Left ventricle myocardium superior (tissue), 1 donor: ENCODE measurements at regions not wholly inside any gene's neighbourhood (a gene's known extent, or its start where the extent isn't known, plus 50 kb on each side); places are given as distances from the start of the nearest gene placed in this dataset.
"Not testable (repeated sequence)": the region's sequence is repeated elsewhere in the genome, so short reads cannot be mapped to it uniquely, and the experiment has no call there.

Source experiments
- ATAC-seq: fragments of 200-7000 bp; cut with Tn5 transposase; one replicate; pipeline ENCODE4 v1.9.1; 2020; ENCODE audit warnings: mild to moderate bottlenecking, moderate library complexity
- DNase-seq: peaks from one replicate; pipeline ENCODE4 v3.0.0-alpha.2; 2020
- intact Hi-C: fragments of 100-400 bp; cut with micrococcal nuclease; formaldehyde crosslinking; loops from one replicate; pipeline ENCODE4 v1.11.0; 2022
- donor health status: DM: no; HTN: yes; CAD: no; lungs with severe emphysema.

GRCh38 chr6:73969971-73970970 is 274.3 kb downstream of the CD109 start:
- ATAC-seq, result peak; percentile 47

GRCh38 chr6:73968221-73968757 is 272.3 kb downstream of the CD109 start:
- intact Hi-C loops, result no loop called here
- DNase-seq, result no peak
- no peak for ATAC-seq

More at GRCh38 chr6:73969971-73970970, 274.3 kb downstream of the CD109 start:
- intact Hi-C loops, result no loop called here
- DNase-seq, result no peak

GRCh38 chr6:73965539-73966029 is 269.6 kb downstream of the CD109 start:
- ATAC-seq (peak; percentile 84), DNase-seq (no peak)
- intact Hi-C loops, result no loop called here

DNA sequence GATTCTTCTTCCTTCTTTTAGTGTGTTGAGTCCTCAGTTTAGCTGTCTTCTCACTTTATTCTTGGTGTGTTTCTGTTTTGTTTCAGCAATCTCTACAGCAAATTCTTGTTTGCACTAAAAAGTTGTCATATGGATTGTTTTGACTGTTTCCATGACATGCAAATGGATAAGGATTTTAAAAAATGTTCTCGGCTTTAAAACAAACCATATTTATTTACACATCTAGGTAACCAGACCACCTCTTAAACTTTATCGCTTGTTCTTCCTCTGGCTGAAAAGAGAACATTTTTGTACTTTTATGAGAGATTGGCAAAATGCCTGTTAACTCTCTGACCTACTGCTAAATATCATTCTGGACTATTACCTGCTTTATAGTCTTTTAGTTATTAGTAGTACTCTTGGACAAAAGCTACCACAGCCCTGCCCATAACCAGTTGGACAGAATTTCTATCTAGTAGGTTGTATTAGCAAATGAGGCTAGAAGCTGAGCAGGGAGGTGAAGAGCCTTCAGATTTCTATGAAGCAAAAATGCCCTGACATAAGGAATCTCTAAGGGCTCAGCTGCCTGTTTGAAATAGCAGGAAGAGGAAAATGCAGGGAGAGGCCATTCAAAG is 268.3 kb downstream of the CD109 start:
- ATAC-seq (no peak), DNase-seq (no peak)
- intact Hi-C loops, result no loop called here

DNA sequence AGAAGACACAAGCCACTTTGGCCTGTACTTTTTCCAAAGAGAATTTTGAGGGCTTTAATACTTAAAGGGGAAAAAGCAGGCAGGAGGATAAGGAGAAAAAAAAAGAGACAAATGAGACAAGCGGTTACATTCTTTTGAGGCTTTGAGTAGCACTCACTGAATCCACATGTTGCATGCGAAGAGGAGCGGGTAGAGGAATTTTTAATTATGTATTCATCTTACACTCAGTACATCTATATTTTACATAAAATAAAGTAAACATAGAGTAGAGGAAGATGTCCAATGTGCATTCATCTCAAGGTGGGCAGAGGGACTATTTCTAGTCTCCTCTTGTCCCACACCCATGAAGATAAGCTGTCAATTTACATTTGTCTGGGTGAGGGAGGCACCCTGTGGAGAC is 266.9 kb downstream of the CD109 start:
- no peak for ATAC-seq
- intact Hi-C loops, result no loop called here
- no peak for DNase-seq

GRCh38 chr6:73956305-73956704 is 260.3 kb downstream of the CD109 start:
- DNase-seq, result no peak
- intact Hi-C loops, result no loop called here
- ATAC-seq, result no peak

DNA sequence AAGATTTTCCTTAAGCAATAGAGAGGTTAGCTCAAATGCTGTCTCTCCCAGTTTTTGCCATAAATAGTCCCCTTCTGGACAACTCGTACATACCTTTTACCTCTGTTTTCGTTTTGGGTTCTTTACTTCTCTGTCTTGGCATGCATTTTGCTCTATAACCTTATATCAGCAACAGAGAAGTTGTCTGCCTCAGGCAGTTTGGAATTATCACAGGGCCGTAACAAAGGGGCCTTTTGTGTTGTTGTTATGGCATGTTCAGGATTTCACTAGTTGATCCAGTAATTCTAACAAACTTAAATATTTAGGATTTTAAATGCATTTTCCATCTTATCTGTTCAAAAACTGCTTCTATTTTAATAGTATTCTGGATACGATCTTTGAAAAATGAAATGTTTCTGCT is 259.8 kb downstream of the CD109 start:
- DNase-seq (no peak), ATAC-seq (no peak)
- intact Hi-C loops, result no loop called here

DNA sequence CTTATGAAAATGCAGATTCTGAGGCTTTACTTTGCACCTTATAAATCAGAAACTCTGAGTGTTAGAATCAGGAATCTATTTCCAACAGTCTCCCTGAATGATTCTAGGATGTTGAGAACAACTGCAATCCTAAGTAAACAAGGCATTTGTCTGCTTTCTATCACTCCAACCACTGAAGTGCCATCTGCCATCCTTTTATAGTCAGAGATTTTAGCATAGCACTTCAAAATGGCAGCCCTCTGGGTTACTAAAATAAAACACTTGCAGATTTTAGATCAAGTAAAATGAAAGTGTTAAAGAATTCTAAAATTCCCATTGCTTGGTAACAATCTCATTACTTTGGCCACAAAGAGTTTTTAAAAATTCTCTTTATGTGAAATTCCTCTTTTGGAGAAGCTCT is 258.9 kb downstream of the CD109 start:
- ATAC-seq, result no peak
- no peak for DNase-seq
- intact Hi-C loops, result no loop called here

GRCh38 chr6:73951183-73951582 is 255.2 kb downstream of the CD109 start:
- DNase-seq, result no peak
- intact Hi-C loops, result no loop called here
- peak; percentile 58 for ATAC-seq

DNA sequence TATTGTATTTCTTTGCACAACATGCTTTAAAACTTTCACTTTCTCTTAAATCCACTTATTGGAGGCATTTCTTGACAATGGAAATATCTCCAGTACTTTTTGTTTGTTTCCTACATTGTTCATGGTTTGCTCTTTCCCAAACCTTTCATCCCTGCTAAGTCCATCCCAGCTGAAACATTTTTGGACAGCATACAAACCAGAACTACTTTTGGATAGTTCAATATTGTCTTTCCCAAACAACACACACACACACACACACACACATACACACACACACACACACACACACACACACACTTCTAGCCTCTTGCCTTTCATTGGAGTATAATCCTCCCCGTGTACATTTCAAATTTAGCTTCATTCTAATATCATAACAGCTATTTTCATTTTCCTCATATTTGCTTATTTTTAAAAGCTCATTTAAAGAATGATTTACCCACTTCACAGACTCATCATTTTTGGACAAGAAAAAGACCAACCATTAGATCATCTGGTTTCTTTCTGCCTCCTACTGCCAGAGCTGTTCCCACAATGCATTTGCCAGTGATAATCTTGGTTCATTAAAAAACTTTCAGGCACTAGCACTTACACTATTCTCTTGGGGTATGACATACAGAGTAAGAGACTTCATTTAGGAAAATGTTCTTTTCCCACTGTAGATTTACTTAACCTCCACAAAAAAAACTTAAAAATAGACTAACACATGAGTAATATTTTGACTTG is 248.1 kb downstream of the CD109 start:
- ATAC-seq, result peak; percentile 96
- intact Hi-C loops, result no loop called here
- no peak for DNase-seq

GRCh38 chr6:73943411-73943810 is 247.4 kb downstream of the CD109 start:
- ATAC-seq, result no peak
- intact Hi-C loops, result no loop called here
- no peak for DNase-seq

DNA sequence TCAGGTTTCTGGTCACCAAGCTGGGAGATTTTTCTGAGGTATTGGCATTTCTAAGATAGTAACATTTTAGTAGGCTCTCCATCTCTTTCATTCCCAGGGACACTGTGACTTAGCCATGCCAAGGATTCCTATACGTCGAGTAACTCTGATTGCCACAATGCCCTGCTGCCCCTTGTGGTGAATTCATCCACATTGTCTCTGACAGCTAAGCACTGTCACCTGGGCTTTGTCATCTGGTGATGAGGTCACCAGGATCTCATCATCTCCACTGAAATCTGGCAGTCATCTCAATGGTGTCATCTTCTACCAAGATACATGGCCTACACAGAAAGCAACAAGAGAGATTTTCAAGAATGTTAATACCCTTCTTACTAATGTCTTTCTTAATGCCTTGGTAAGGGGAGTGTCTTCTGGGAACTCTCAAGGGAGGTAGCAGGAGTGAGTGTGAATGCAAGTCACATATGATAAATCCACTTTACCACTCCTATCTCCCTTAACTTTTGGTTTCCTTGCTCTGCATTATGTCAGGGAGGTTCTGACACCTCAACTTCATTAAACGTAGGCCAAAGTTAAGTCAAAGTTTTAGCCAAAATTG is 246.7 kb downstream of the CD109 start:
- intact Hi-C loops, result no loop called here
- DNase-seq, result no peak
- no peak for ATAC-seq

- ATAC-seq (no peak), DNase-seq (no peak)
- intact Hi-C loops, result no loop called here
Measured at GRCh38 chr6:73941892-73942291, 245.9 kb downstream of the CD109 start.

- intact Hi-C loops, result no loop called here
- ATAC-seq, result no peak
- no peak for DNase-seq
Measured at GRCh38 chr6:73937805-73938204, 241.8 kb downstream of the CD109 start.

- DNase-seq (no peak), ATAC-seq (no peak)
- intact Hi-C loops, result no loop called here
Measured at GRCh38 chr6:73932866-73933265, 236.9 kb downstream of the CD109 start.

GRCh38 chr6:73929405-73929804 is 233.4 kb downstream of the CD109 start:
- intact Hi-C loops, result no loop called here
- no peak for ATAC-seq
- DNase-seq, result no peak

DNA sequence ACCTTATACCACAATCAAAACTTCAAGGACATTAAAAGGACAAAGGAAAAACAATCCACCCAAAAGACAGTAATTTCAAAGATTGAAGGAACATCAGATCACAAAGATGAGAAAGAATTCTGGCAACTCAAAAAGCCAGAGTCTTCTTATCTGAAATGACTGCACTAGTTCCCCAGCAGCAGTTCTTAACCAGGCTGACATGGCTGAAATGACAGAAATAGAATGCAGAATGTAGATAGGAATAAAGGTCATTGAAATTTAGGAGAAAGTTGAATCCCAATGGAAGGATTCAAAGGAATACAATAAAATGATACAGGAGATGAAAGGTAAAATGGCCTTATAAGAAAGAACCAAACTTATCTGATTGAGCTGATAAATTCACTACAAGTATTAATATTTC is 231.4 kb downstream of the CD109 start:
- DNase-seq (no peak), ATAC-seq (no peak)
- intact Hi-C loops, result no loop called here

- DNase-seq, ATAC-seq, intact Hi-C loops: not testable (repeated sequence)
Measured at GRCh38 chr6:73925703-73926102, 229.7 kb downstream of the CD109 start.

DNA sequence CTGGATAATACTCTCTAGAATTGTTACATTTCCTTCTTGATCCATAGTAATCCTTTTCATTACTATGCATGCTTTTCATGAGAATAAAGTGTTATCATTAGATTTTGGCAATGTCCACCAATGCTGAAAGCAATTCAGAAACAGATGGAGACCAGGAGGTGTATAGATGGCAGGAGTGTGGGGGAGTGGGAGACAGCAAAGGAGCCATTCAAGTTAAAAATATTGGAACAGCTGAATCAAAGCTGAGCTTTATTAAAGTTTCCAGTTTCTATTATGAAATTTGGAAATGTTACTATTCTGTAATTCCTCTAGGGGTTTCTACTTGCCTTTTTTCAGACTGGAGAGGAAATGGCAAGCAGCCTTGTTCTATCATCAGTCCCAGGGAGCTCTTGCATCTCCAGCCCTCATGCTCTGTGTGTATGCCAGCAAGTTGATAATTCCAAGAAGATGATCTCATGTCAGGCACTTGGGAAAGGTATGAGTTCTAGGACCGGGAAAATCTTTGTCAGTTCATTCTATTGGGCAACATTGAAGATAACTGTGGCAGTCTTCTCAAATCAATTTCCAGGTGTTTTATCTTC is 228.0 kb downstream of the CD109 start:
- DNase-seq, result no peak

More for the DNA sequence above, 228.0 kb downstream of the CD109 start:
- intact Hi-C loops, result no loop called here
- ATAC-seq, result peak; percentile 98
